ENCODE measurements at regions not wholly inside any gene's neighbourhood (a gene's known extent, or its start where the extent isn't known, plus 50 kb on each side); places are given as distances from the start of the nearest gene placed in this dataset.

- TF ChIP-seq REST (IDR thresholded peaks at IDR 0.05; ENCODE audit: low read depth) (no peak), EZH2 (IDR thresholded peaks at IDR 0.05) (no peak), FOSL1 (IDR thresholded peaks at IDR 0.05; ENCODE audit: low read depth) (no peak), EGR1 (IDR thresholded peaks at IDR 0.05; ENCODE audit: low read depth) (no peak), ATF3 (IDR thresholded peaks at IDR 0.05) (no peak), ELF1 (IDR thresholded peaks at IDR 0.05; ENCODE audit: borderline replicate concordance, low read depth) (no peak), TCF7L2 (IDR thresholded peaks at IDR 0.05; ENCODE audit: borderline replicate concordance, extremely low read depth, insufficient read depth, insufficient read length) (no peak)
- TF ChIP-seq, protein P1, sequence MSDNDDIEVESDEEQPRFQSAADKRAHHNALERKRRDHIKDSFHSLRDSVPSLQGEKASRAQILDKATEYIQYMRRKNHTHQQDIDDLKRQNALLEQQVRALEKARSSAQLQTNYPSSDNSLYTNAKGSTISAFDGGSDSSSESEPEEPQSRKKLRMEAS (IDR thresholded peaks at IDR 0.05): no peak
These were observed 440.7 kb downstream of the RND3 start (continued) for GRCh38 chr2:150046810-150047209.

DNA sequence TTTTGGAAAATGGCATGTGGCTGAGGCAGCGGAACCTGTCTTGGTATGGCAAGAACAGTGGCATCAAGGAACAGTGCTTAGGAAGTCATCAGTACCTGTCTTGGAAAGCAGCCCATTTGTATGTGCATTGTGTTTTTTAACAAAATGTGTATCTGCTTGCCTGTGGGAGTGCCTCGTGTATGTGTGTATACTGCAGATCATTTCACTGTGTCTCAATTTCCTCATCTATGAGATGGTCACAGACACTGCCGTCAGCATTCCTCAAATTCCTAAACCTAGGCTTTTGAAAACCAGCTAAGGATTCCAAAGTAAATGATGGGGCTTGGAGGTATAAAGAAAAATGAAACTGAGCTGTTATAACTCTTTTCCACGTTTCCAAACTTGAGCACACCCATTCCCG lies 441.3 kb downstream of the RND3 start:
- POLR2A ChIA-PET: no interaction called here

More for the DNA sequence above, 441.3 kb downstream of the RND3 start:
- H3K4me1 ChIP-seq (ENCODE audit: control insufficient read depth in 1 of 2, insufficient read depth in 2 of 2, low read length in 2 of 2): no peaks in the 10 kb centered on the region
- no peaks in the 10 kb centered on the region for H4K20me1 ChIP-seq (ENCODE audit: insufficient read depth)
- H3K79me2 ChIP-seq (ENCODE audit: insufficient read depth, low read length): no peaks in the 10 kb centered on the region
- DNase-seq (ENCODE audit: low read depth, low spot score): no peak
- TF ChIP-seq JUND (IDR thresholded peaks at IDR 0.05) (no peak), POLR2A (IDR thresholded peaks at IDR 0.05; ENCODE audit: borderline replicate concordance, extremely low read depth, insufficient read depth, insufficient read length) (no peak), REST (IDR thresholded peaks at IDR 0.05; ENCODE audit: low read depth) (no peak), ZFX (IDR thresholded peaks at IDR 0.05) (no peak), ZNF274 (IDR thresholded peaks at IDR 0.05; ENCODE audit: low read depth, low read length) (no peak), TCF7L2 (IDR thresholded peaks at IDR 0.05; ENCODE audit: borderline replicate concordance, extremely low read depth, insufficient read depth, insufficient read length) (no peak), ELF1 (IDR thresholded peaks at IDR 0.05; ENCODE audit: borderline replicate concordance, low read depth) (no peak)
- ATAC-seq: no peak
- H2AFZ ChIP-seq (ENCODE audit: low read depth, low read length, poor library complexity, severe bottlenecking): no peak overlapping the region
- intact Hi-C loops (cut with micrococcal nuclease): no loop called here
- no peak overlapping the region for H3K27ac ChIP-seq (ENCODE audit: low read depth, low read length)
- H3K36me3 ChIP-seq (ENCODE audit: control insufficient read depth in 1 of 2, insufficient read depth in 2 of 2, low read length in 2 of 2): no peaks in the 10 kb centered on the region; a peak in 1 of 4 replicates
- no peak overlapping the region for H3K4me2 ChIP-seq (ENCODE audit: low read length)
- H3K9ac ChIP-seq (ENCODE audit: low read length): no peak overlapping the region
- BruUV-seq (replicated peaks): no TSS peak
- no peaks in the 10 kb centered on the region for H3K9me2 ChIP-seq (ENCODE audit: insufficient read depth)
- H3K27me3 ChIP-seq (ENCODE audit: insufficient read depth, low read length): no peaks in the 10 kb centered on the region
- no peak overlapping the region for H3K4me3 ChIP-seq (replicated peaks in 1 of 2; ENCODE audit: low read depth in 1 of 2, low read length in 2 of 2)
- ChIA-PET CTCF (no interaction called here), RAD21 (ENCODE audit: low non-redundant PET in 1 of 2, low total read pairs in 2 of 2, uncharacterized antibody in 2 of 2, unreplicated experiment in 2 of 2) (no interaction called here)
- no peaks in the 10 kb centered on the region for H3K9me3 ChIP-seq (ENCODE audit: control insufficient read depth in 1 of 2, insufficient read depth in 1 of 2, low read depth in 1 of 2, low read length in 2 of 2)
